ENCODE measurements at regions not wholly inside any gene's neighbourhood (a gene's known extent, or its start where the extent isn't known, plus 50 kb on each side); places are given as distances from the start of the nearest gene placed in this dataset.

GRCh38 chr6:130632277-130632676, 194.9 kb upstream of the SMLR1 start:
- no peaks in the 10 kb centered on the region for H3K4me1 ChIP-seq (ENCODE audit: control insufficient read depth, insufficient read depth, low read depth, low read length)
- H2BK15ac ChIP-seq (ENCODE audit: low read depth, poor library complexity, severe bottlenecking) = no peak overlapping the region
- H2AFZ ChIP-seq (ENCODE audit: low read depth, low read length) = no peak overlapping the region
- no peak overlapping the region for H3K9ac ChIP-seq (ENCODE audit: low read length)
- no peak overlapping the region for H2BK5ac ChIP-seq (ENCODE audit: low read depth, low read length, poor library complexity, severe bottlenecking)
- H3K36me3 ChIP-seq (ENCODE audit: control insufficient read depth in 1 of 2, insufficient read depth in 2 of 2, low read depth in 1 of 2, low read length in 2 of 2) = no peaks in the 10 kb centered on the region
- no peak overlapping the region for H3K23ac ChIP-seq (ENCODE audit: low read length in 2 of 2)
- no peak overlapping the region for H4K91ac ChIP-seq (ENCODE audit: low read length)
- no peak overlapping the region for H3K4ac ChIP-seq (ENCODE audit: low read depth in 1 of 2, low read length in 2 of 2)
- H3K14ac ChIP-seq (ENCODE audit: low read length in 2 of 2) = no peak overlapping the region
- H3K18ac ChIP-seq (ENCODE audit: low read depth in 1 of 2, low read length in 2 of 2) = no peak overlapping the region
- peaks cover 5% of the 10 kb centered on the region for H3K9me3 ChIP-seq (ENCODE audit: control insufficient read depth, low read length)
- no peak overlapping the region for H4K8ac ChIP-seq (ENCODE audit: low read length)
- no peak overlapping the region for H3K27ac ChIP-seq (ENCODE audit: low read length, poor library complexity, severe bottlenecking)
- no peak overlapping the region for H2BK12ac ChIP-seq (ENCODE audit: low read length in 2 of 2)
- no peak overlapping the region for H3K4me2 ChIP-seq (ENCODE audit: low read length, poor library complexity, severe bottlenecking)
- DNase-seq = no peak
- no peaks in the 10 kb centered on the region for H3K27me3 ChIP-seq (ENCODE audit: control insufficient read depth in 1 of 2, insufficient read depth in 1 of 2, low read length in 2 of 2)
- no peak overlapping the region for H2BK120ac ChIP-seq (ENCODE audit: low read depth, low read length)
- no peaks in the 10 kb centered on the region for H3K79me1 ChIP-seq (replicated peaks; ENCODE audit: low read length, poor library complexity, severe bottlenecking)
- H3K4me3 ChIP-seq (ENCODE audit: insufficient read depth in 1 of 2, low read depth in 1 of 2, low read length in 2 of 2) = no peak overlapping the region
- H2AK5ac ChIP-seq (ENCODE audit: low read length, severe bottlenecking) = no peak overlapping the region
- WGBS = 77% methylated on average over 9 of the region's 9 CpGs

GRCh38 chr6:130632897-130633296, 194.3 kb upstream of the SMLR1 start:
- H2BK120ac ChIP-seq (ENCODE audit: low read depth, low read length) = no peak overlapping the region
- H3K4me1 ChIP-seq (ENCODE audit: control insufficient read depth, insufficient read depth, low read depth, low read length) = no peaks in the 10 kb centered on the region
- H3K4me3 ChIP-seq (ENCODE audit: insufficient read depth in 1 of 2, low read depth in 1 of 2, low read length in 2 of 2) = no peak overlapping the region
- no peak overlapping the region for H2BK5ac ChIP-seq (ENCODE audit: low read depth, low read length, poor library complexity, severe bottlenecking)
- H3K36me3 ChIP-seq (ENCODE audit: control insufficient read depth in 1 of 2, insufficient read depth in 2 of 2, low read depth in 1 of 2, low read length in 2 of 2) = no peaks in the 10 kb centered on the region
- no peak overlapping the region for H4K8ac ChIP-seq (ENCODE audit: low read length)
- H2BK15ac ChIP-seq (ENCODE audit: low read depth, poor library complexity, severe bottlenecking) = no peak overlapping the region
- WGBS = 68% methylated on average over 2 of the region's 2 CpGs
- H4K91ac ChIP-seq (ENCODE audit: low read length) = no peak overlapping the region
- no peak overlapping the region for H2AFZ ChIP-seq (ENCODE audit: low read depth, low read length)
- no peak overlapping the region for H2AK5ac ChIP-seq (ENCODE audit: low read length, severe bottlenecking)
- H3K4me2 ChIP-seq (ENCODE audit: low read length, poor library complexity, severe bottlenecking) = no peak overlapping the region
- no peak overlapping the region for H3K23ac ChIP-seq (ENCODE audit: low read length in 2 of 2)
- H3K18ac ChIP-seq (ENCODE audit: low read depth in 1 of 2, low read length in 2 of 2) = no peak overlapping the region
- no peak overlapping the region for H2BK12ac ChIP-seq (ENCODE audit: low read length in 2 of 2)
- no peaks in the 10 kb centered on the region for H3K79me1 ChIP-seq (replicated peaks; ENCODE audit: low read length, poor library complexity, severe bottlenecking)
- H3K9ac ChIP-seq (ENCODE audit: low read length) = no peak overlapping the region
- H3K27me3 ChIP-seq (ENCODE audit: control insufficient read depth in 1 of 2, insufficient read depth in 1 of 2, low read length in 2 of 2) = no peaks in the 10 kb centered on the region
- H3K14ac ChIP-seq (ENCODE audit: low read length in 2 of 2) = no peak overlapping the region
- no peak overlapping the region for H3K4ac ChIP-seq (ENCODE audit: low read depth in 1 of 2, low read length in 2 of 2)
- no peak overlapping the region for H3K27ac ChIP-seq (ENCODE audit: low read length, poor library complexity, severe bottlenecking)
- no peak for DNase-seq
- H3K9me3 ChIP-seq (ENCODE audit: control insufficient read depth, low read length) = peaks cover 5% of the 10 kb centered on the region

- Histone ChIP-seq H2BK120ac (ENCODE audit: low read depth, low read length) (no peak overlapping the region), H3K36me3 (ENCODE audit: control insufficient read depth in 1 of 2, insufficient read depth in 2 of 2, low read depth in 1 of 2, low read length in 2 of 2) (no peaks in the 10 kb centered on the region), H3K27me3 (ENCODE audit: control insufficient read depth in 1 of 2, insufficient read depth in 1 of 2, low read length in 2 of 2) (no peaks in the 10 kb centered on the region), H3K27ac (ENCODE audit: low read length, poor library complexity, severe bottlenecking) (no peak overlapping the region), H3K23ac (ENCODE audit: low read length in 2 of 2) (no peak overlapping the region), H3K4me3 (ENCODE audit: insufficient read depth in 1 of 2, low read depth in 1 of 2, low read length in 2 of 2) (no peak overlapping the region), H3K79me1 (replicated peaks; ENCODE audit: low read length, poor library complexity, severe bottlenecking) (no peaks in the 10 kb centered on the region), H2BK15ac (ENCODE audit: low read depth, poor library complexity, severe bottlenecking) (no peak overlapping the region), H2BK12ac (ENCODE audit: low read length in 2 of 2) (no peak overlapping the region), H3K4me2 (ENCODE audit: low read length, poor library complexity, severe bottlenecking) (no peak overlapping the region), H2BK5ac (ENCODE audit: low read depth, low read length, poor library complexity, severe bottlenecking) (no peak overlapping the region), H2AK5ac (ENCODE audit: low read length, severe bottlenecking) (no peak overlapping the region), H3K4ac (ENCODE audit: low read depth in 1 of 2, low read length in 2 of 2) (no peak overlapping the region), H4K91ac (ENCODE audit: low read length) (no peak overlapping the region), H3K9ac (ENCODE audit: low read length) (no peak overlapping the region), H2AFZ (ENCODE audit: low read depth, low read length) (no peak overlapping the region), H3K14ac (ENCODE audit: low read length in 2 of 2) (no peak overlapping the region), H3K18ac (ENCODE audit: low read depth in 1 of 2, low read length in 2 of 2) (no peak overlapping the region), H3K9me3 (ENCODE audit: control insufficient read depth, low read length) (peaks cover 18% of the 10 kb centered on the region), H4K8ac (ENCODE audit: low read length) (no peak overlapping the region), H3K4me1 (ENCODE audit: control insufficient read depth, insufficient read depth, low read depth, low read length) (no peaks in the 10 kb centered on the region)
- WGBS = no CpG with 5 or more reads among the region's 1 CpG
- no peak for DNase-seq
These were observed 183.8 kb upstream of the SMLR1 start for GRCh38 chr6:130643361-130643760.

- no peak overlapping the region for H4K91ac ChIP-seq (ENCODE audit: low read length)
- no peak overlapping the region for H2AK5ac ChIP-seq (ENCODE audit: low read length, severe bottlenecking)
- no peak for DNase-seq
- no peaks in the 10 kb centered on the region for H3K27me3 ChIP-seq (ENCODE audit: control insufficient read depth in 1 of 2, insufficient read depth in 1 of 2, low read length in 2 of 2)
- H4K8ac ChIP-seq (ENCODE audit: low read length) = no peak overlapping the region
- no peak overlapping the region for H2BK5ac ChIP-seq (ENCODE audit: low read depth, low read length, poor library complexity, severe bottlenecking)
- no peak overlapping the region for H2AFZ ChIP-seq (ENCODE audit: low read depth, low read length)
- peaks cover 18% of the 10 kb centered on the region for H3K9me3 ChIP-seq (ENCODE audit: control insufficient read depth, low read length)
- H3K18ac ChIP-seq (ENCODE audit: low read depth in 1 of 2, low read length in 2 of 2) = no peak overlapping the region
- H3K14ac ChIP-seq (ENCODE audit: low read length in 2 of 2) = no peak overlapping the region
- H3K4me3 ChIP-seq (ENCODE audit: insufficient read depth in 1 of 2, low read depth in 1 of 2, low read length in 2 of 2) = no peak overlapping the region
- no peak overlapping the region for H3K23ac ChIP-seq (ENCODE audit: low read length in 2 of 2)
- no peaks in the 10 kb centered on the region for H3K79me1 ChIP-seq (replicated peaks; ENCODE audit: low read length, poor library complexity, severe bottlenecking)
- H2BK15ac ChIP-seq (ENCODE audit: low read depth, poor library complexity, severe bottlenecking) = no peak overlapping the region
- no peak overlapping the region for H3K4me2 ChIP-seq (ENCODE audit: low read length, poor library complexity, severe bottlenecking)
- H3K27ac ChIP-seq (ENCODE audit: low read length, poor library complexity, severe bottlenecking) = no peak overlapping the region
- H3K9ac ChIP-seq (ENCODE audit: low read length) = no peak overlapping the region
- no peaks in the 10 kb centered on the region for H3K4me1 ChIP-seq (ENCODE audit: control insufficient read depth, insufficient read depth, low read depth, low read length)
- H3K36me3 ChIP-seq (ENCODE audit: control insufficient read depth in 1 of 2, insufficient read depth in 2 of 2, low read depth in 1 of 2, low read length in 2 of 2) = no peaks in the 10 kb centered on the region
- H2BK12ac ChIP-seq (ENCODE audit: low read length in 2 of 2) = no peak overlapping the region
- H3K4ac ChIP-seq (ENCODE audit: low read depth in 1 of 2, low read length in 2 of 2) = no peak overlapping the region
- WGBS = 100% methylated on average over 2 of the region's 2 CpGs
- no peak overlapping the region for H2BK120ac ChIP-seq (ENCODE audit: low read depth, low read length)
These were observed 183.0 kb upstream of the SMLR1 start for GRCh38 chr6:130644175-130644574.
